GM12878 (cell line): ENCODE measurements at regions not wholly inside any gene's neighbourhood (a gene's known extent, or its start where the extent isn't known, plus 50 kb on each side); places are given as distances from the start of the nearest gene placed in this dataset.

ENCODE experiments used
- BHLHE40 ChIP-seq, 2 experiments: fragments of 450-650 bp in 1 of 2; IDR thresholded peaks; 2 replicates each; pipeline ENCODE4 v1.6.1; 2011 to 2017; ENCODE audit warnings: low read depth in 2 of 2, borderline replicate concordance in 1 of 2, improper control_type of control experiment in 1 of 2, low read length in 1 of 2, mild to moderate bottlenecking in 1 of 2
- CBFB ChIP-seq: IDR thresholded peaks from 2 replicates; pipeline ENCODE4 v1.6.1; 2016; ENCODE audit warnings: antibody characterized with exemption, low read depth
- CEBPB ChIP-seq, 2 experiments: fragments of 150-350 bp in 1 of 2; IDR thresholded peaks; 2 replicates each; pipeline ENCODE4 v1.6.1; 2012 to 2014; ENCODE audit warnings: low read depth in 2 of 2, low read length in 2 of 2, borderline replicate concordance in 1 of 2, inconsistent platforms in 1 of 2
- E4F1 ChIP-seq: fragments of 450-650 bp; IDR thresholded peaks from 2 replicates; pipeline ENCODE4 v1.6.1; 2018; ENCODE audit warnings: borderline replicate concordance, mild to moderate bottlenecking; ENCODE audit not compliant: partially characterized antibody
- HDGF ChIP-seq: fragments of 450-650 bp; IDR thresholded peaks from 2 replicates; pipeline ENCODE4 v1.6.1; 2016; ENCODE audit warnings: antibody characterized with exemption
- JUND ChIP-seq: IDR thresholded peaks from 2 replicates; pipeline ENCODE4 v1.6.1; 2012; ENCODE audit warnings: low read depth, mild to moderate bottlenecking, low read length, improper control_type of control experiment, moderate library complexity
- NFIC ChIP-seq: IDR thresholded peaks from 2 replicates; pipeline ENCODE4 v1.6.1; 2012; ENCODE audit warnings: low read depth, mild to moderate bottlenecking, inconsistent platforms, low read length, moderate library complexity
- SIN3A ChIP-seq: IDR thresholded peaks from 2 replicates; pipeline ENCODE4 v1.6.1; 2012; ENCODE audit warnings: low read depth, low read length, improper control_type of control experiment
- TAF1 ChIP-seq: IDR thresholded peaks from 2 replicates; pipeline ENCODE4 v1.6.1; 2011; ENCODE audit warnings: mild to moderate bottlenecking, low read depth, low read length, borderline replicate concordance
- ZNF207 ChIP-seq: fragments of 450-650 bp; IDR thresholded peaks from 2 replicates; pipeline ENCODE4 v1.6.1; 2014; ENCODE audit warnings: antibody characterized with exemption, mild to moderate bottlenecking, borderline replicate concordance
- ZNF217 ChIP-seq: fragments of 450-650 bp; IDR thresholded peaks from 2 replicates; pipeline ENCODE4 v1.6.1; 2017; ENCODE audit warnings: antibody characterized with exemption, mild to moderate bottlenecking
- TF ChIP-seq, protein P1 (sequence below), 3 experiments: IDR thresholded peaks in 2 of 3; conservative IDR thresholded peaks in 1 of 3; 2 replicates each; pipeline ENCODE4 v1.5.1; 2011; ENCODE audit warnings: low read depth in 3 of 3, low read length in 3 of 3, mild to moderate bottlenecking in 3 of 3, control low read depth in 2 of 3, moderate library complexity in 2 of 3, inconsistent platforms in 1 of 3, mixed read lengths in 1 of 3; ENCODE audit not compliant: control insufficient read depth in 2 of 3, insufficient read depth in 1 of 3; ENCODE audit errors: extremely low read depth in 1 of 3
- TF ChIP-seq, protein P2 (sequence below): fragments of 450-650 bp; IDR thresholded peaks from 2 replicates; pipeline ENCODE4 v1.6.1; 2016; ENCODE audit warnings: mild to moderate bottlenecking

- TF ChIP-seq CBFB, result no peak
- TF ChIP-seq SIN3A, result no peak
- TF ChIP-seq, protein P1, sequence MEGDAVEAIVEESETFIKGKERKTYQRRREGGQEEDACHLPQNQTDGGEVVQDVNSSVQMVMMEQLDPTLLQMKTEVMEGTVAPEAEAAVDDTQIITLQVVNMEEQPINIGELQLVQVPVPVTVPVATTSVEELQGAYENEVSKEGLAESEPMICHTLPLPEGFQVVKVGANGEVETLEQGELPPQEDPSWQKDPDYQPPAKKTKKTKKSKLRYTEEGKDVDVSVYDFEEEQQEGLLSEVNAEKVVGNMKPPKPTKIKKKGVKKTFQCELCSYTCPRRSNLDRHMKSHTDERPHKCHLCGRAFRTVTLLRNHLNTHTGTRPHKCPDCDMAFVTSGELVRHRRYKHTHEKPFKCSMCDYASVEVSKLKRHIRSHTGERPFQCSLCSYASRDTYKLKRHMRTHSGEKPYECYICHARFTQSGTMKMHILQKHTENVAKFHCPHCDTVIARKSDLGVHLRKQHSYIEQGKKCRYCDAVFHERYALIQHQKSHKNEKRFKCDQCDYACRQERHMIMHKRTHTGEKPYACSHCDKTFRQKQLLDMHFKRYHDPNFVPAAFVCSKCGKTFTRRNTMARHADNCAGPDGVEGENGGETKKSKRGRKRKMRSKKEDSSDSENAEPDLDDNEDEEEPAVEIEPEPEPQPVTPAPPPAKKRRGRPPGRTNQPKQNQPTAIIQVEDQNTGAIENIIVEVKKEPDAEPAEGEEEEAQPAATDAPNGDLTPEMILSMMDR (IDR thresholded peaks at IDR 0.05 in 2 of 3, conservative IDR thresholded peaks at IDR 0.05 in 1 of 3; ENCODE audit: control insufficient read depth in 2 of 3, extremely low read depth in 1 of 3, insufficient read depth in 1 of 3, low read depth in 3 of 3, low read length in 3 of 3), result no peak
- no peak for TF ChIP-seq JUND
- no peak for TF ChIP-seq ZNF207
- TF ChIP-seq ZNF217, result no peak
- TF ChIP-seq NFIC, result no peak
- no peak for TF ChIP-seq HDGF
- TF ChIP-seq, protein P2, sequence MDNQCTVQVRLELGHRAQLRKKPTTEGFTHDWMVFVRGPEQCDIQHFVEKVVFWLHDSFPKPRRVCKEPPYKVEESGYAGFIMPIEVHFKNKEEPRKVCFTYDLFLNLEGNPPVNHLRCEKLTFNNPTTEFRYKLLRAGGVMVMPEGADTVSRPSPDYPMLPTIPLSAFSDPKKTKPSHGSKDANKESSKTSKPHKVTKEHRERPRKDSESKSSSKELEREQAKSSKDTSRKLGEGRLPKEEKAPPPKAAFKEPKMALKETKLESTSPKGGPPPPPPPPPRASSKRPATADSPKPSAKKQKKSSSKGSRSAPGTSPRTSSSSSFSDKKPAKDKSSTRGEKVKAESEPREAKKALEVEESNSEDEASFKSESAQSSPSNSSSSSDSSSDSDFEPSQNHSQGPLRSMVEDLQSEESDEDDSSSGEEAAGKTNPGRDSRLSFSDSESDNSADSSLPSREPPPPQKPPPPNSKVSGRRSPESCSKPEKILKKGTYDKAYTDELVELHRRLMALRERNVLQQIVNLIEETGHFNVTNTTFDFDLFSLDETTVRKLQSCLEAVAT, result no peak
- TF ChIP-seq CEBPB (IDR thresholded peaks at IDR 0.05; ENCODE audit: borderline replicate concordance in 1 of 2, low read depth in 2 of 2, low read length in 2 of 2), result no peak
- no peak for TF ChIP-seq E4F1
- TF ChIP-seq TAF1, result no peak
- no peak for TF ChIP-seq BHLHE40 (IDR thresholded peaks at IDR 0.05; ENCODE audit: borderline replicate concordance in 1 of 2, low read depth in 2 of 2, low read length in 1 of 2)
Measured at GRCh38 chr12:85550924-85551323, 270.9 kb downstream of the ALX1 start.
